ENCODE measurements at regions not wholly inside any gene's neighbourhood (a gene's known extent, or its start where the extent isn't known, plus 50 kb on each side); places are given as distances from the start of the nearest gene placed in this dataset.
"Not testable (repeated sequence)": the region's sequence is repeated elsewhere in the genome, so short reads cannot be mapped to it uniquely, and the experiment has no call there.

GRCh38 chr20:24418731-24419130 is 50.7 kb upstream of the SYNDIG1 start:
- no peak for DNase-seq (ENCODE audit: low spot score)

GRCh38 chr20:24417485-24417884 is 51.9 kb upstream of the SYNDIG1 start:
- no peak for DNase-seq (ENCODE audit: low spot score)

DNA sequence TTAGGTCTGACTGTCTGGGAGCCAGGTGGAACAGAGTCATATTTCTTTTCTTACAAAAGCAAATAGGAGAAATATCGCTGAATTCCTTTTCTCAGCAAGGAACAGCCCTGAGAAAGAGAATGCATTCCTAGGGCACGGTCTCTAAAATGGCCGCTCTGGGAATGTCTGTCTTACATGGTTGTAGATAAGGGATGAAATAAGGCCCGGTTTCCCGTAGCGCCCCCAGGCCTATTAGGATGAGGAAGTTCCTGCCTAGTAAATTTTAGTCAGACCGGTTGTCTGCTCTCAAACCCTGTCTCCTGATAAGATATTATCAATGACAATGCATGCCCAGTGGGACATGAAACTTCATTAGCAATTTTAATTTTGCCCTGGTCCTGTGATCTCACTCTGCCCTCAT is 54.0 kb upstream of the SYNDIG1 start:
- not testable (repeated sequence) for DNase-seq (ENCODE audit: low spot score)

DNA sequence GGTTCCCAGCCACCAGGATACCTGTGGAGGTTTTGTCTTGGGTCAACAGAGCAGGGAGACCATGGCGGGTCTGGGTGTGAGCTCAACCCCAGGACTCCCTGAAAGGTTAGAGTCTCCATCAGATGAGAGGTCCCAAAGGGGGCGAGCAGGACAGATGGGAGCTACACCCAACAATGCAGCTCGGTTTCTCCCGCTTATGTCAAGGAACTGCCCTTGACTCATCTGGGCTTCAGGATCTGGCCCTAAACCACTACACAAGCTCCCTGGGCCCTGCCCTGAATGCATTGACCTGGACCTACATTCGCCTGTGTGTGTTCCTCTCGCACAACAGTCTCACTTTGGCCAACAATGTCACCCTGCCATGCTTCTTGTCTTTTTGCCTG is 57.6 kb upstream of the SYNDIG1 start:
- no peak for DNase-seq (ENCODE audit: low spot score)

DNA sequence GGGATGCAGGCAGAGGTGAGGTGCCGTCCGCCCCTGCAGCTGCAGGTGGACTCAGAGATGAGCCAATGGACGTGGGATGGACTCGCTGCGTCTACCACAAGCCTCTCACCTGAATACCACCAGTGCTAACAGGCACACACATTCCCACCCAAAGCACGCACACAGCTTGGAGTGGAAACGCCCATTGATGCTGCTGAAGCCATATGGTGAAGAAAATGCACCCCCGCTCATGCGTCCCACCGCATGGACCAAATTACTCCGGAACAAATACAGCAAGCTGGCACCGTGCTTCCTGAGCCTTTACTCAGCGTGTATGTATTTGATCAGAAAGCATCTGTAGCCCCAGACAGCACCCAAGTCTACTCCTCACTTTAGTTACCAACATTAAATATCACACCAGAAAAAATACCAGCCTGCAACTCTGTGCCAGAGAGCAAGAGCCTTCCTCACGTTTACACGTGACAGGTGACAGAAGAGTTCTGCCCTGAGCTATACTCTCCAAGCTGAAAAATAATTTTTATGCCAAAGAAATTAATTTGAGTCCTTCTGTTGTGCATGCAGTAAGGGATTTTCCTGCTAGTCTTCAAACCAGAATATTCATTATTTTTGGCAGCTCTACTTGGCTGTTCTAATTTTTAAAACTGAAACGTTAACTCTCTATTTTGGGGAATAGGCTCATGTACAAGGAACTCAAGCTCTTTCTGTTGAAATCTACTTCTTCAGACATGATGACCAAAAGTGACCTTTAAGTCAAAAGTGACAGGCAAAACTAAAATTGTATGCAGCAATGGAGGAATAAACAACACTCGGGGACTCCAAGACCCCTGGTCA is 58.2 kb upstream of the SYNDIG1 start:
- no peak for DNase-seq (ENCODE audit: low spot score)

GRCh38 chr20:24407151-24407550 is 62.3 kb upstream of the SYNDIG1 start:
- no peak for DNase-seq (ENCODE audit: low spot score)

GRCh38 chr20:24406750-24407149 is 62.7 kb upstream of the SYNDIG1 start:
- DNase-seq (ENCODE audit: low spot score), result no peak

DNA sequence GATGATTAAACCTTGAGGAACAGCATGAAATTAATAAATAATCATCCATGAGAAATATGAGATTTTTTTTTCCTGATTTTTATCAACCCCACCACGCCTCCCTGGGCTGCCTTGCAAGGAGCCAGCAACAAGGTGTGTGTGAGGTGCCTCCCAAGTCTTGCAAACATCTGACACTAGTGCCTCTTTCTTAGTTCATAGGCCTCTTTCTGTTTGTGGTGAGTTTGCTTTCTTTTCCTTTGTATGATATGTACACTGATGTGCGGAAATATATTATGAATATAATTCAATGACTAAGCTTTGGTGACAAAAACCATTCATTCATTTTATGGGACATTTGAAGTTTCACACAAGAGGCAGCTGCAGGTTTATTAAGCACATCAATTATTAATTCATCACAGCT is 63.2 kb upstream of the SYNDIG1 start:
- no peak for DNase-seq (ENCODE audit: low spot score)

DNA sequence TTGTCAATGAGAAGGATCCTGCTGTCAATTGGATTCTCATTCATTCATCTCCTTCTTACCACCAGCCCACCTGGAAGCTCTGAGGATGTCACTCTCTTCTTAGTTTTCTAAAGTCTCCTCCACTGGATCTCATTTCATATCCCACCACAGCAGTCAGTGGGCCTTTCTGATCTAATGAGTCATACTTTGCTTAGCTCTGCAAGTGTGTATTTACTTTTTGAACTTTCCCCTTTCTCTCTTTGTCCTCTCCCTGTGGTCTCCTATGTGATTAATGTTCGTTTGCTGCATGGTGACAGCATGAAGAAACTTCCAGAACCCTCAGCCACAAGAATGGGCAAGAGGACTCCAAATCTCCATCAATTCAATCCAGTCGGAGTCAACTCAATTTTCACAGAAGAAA is 63.6 kb upstream of the SYNDIG1 start:
- DNase-seq (ENCODE audit: low spot score), result no peak

- DNase-seq (ENCODE audit: low spot score), result no peak
Observed at GRCh38 chr20:24403406-24403805, 66.0 kb upstream of the SYNDIG1 start.

DNA sequence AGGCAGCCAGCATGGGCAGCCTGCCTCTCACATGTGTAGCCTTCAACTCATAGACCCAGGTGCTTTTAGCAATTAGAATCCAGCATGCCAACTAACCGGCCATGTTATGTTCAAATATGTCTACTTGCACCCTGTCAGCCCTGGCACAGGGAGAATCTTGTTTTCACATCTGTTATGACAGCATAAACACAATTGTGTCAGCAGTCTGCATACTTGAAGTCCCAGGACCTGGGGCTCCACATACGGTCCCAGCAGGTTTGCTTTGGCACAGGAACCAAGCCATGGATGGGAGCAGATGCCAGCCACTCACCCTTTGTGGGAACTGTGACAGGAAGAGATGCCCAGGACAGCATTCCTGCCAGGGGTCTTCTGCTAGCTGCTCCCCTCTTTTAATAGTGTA is 67.2 kb upstream of the SYNDIG1 start:
- peak; percentile 22 for DNase-seq (ENCODE audit: low spot score)

DNA sequence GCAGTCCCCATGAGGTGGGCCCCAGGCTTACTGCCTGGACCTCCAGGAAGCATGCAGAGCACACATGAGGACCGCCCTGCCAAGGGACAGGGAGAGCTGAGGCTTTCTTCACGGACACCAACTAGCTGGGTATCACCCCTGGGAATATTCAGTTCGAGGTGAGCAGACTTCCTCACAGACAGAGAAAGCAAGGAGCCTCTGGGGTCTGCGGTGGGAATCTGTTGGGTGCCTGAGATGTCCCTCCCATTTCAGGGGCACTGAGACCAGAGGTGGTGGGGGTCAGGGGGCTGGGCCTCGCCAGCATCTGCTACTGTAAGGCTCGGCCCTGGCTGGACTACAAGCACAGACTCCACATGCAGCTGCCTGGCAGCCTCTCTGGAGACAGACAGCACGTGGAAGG is 74.3 kb upstream of the SYNDIG1 start:
- DNase-seq (ENCODE audit: low spot score), result no peak

DNA sequence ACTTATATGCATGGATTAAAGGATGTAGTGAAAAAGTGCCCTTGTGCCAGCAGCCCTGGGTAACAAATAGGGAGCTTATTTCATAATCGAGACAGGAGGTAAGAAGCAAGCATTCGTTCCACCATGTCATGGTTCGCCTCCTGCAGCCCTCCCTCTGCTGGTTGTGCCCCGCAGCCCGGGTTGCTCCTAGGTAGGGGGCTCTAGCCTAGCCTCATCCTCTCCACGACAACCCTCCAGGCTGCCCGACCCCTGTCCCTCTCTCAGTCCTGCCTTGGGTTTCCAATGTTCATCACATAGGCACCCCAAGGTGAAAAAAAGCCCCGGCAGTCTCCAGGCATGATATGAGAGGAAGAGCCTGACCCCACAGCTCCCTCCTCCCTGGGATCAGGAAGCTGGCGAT is 75.5 kb upstream of the SYNDIG1 start:
- DNase-seq (ENCODE audit: low spot score), result no peak

DNA sequence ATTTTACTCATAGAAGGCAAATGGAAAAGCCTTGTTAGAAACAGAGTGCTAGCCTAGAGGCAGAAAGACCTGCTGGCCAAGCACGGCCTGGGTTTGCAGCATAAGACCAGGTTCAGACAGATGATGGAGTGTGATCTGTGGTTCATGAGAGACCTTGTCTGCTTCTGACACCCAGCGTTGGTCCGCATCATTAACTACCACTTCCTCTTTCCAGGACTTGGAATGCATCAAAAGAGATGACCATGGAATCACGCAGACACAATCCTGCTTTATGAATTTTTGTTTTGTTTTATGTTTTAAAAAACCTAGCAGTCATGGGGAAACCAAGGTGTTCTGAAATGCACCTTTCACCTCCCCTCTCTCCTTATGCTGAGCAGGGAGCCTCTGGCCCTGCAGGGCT is 76.8 kb upstream of the SYNDIG1 start:
- DNase-seq (ENCODE audit: low spot score), result no peak

DNA sequence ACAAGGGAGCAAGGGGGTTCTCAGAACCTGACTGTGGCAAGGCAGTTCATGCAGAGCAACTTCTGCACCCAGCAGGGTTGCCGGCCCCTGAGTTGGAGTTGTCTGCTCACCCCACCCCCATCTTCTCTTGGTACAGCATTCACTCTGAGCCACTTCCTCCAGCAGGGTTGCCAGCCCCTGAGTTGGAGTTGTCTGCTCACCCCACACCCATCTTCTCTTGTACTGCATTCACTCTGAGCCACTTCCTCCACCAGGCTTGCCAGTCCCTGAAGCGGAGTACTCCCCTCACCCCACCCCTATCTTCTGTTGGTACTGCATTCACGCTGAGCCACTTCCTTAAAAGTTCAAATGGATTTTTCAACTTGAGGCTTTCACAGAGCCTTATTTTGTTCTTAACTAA is 79.7 kb upstream of the SYNDIG1 start:
- DNase-seq (ENCODE audit: low spot score), result no peak

GRCh38 chr20:24388828-24389380 is 80.5 kb upstream of the SYNDIG1 start:
- no peak for DNase-seq (ENCODE audit: low spot score)

DNA sequence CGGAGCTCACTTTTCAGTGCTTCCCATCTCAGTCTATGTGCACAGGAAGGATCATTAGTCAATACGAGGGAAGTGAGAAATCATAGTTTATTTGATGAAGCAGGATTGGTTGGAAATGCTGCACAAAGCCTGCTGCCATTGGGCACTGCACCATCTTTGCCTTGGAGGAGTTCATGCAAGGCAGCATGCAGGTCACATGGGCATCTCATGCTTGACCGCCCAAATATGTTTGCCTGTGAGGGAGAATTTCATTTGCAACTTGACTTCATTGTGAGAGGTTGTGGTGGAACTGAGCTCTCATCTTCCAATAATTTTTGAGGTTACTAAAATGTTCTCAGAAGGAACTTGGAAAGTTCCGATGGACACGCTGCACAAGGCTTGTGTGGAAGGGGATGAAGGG is 83.9 kb upstream of the SYNDIG1 start:
- no peak for DNase-seq (ENCODE audit: low spot score)

GRCh38 chr20:24384865-24385264 is 84.6 kb upstream of the SYNDIG1 start:
- DNase-seq (ENCODE audit: low spot score), result no peak

GRCh38 chr20:24382743-24383142 is 86.7 kb upstream of the SYNDIG1 start:
- peak; percentile 16 for DNase-seq (ENCODE audit: low spot score)

DNA sequence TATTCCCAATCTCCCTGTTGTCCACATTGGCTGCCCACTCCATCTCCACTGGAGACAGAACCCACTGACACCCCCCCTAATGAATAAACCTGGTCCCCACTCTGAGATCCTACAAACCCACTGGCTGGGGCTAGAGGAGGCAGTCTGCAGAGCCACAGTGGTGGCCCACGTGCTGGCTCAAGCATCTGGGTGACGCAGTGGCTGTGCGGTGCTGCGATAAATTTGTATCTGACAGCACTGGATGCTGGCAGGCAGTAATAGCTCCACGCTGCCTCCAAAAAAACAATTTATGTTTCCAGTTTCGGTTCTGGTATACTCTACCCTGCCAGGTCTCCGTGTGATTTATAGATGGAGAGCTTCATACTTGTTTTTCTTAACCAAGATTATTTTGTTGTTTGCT is 87.1 kb upstream of the SYNDIG1 start:
- peak; percentile 29 for DNase-seq (ENCODE audit: low spot score)

- DNase-seq (ENCODE audit: low spot score), result peak; percentile 19
Observed at GRCh38 chr20:24381886-24382285, 87.5 kb upstream of the SYNDIG1 start.

DNA sequence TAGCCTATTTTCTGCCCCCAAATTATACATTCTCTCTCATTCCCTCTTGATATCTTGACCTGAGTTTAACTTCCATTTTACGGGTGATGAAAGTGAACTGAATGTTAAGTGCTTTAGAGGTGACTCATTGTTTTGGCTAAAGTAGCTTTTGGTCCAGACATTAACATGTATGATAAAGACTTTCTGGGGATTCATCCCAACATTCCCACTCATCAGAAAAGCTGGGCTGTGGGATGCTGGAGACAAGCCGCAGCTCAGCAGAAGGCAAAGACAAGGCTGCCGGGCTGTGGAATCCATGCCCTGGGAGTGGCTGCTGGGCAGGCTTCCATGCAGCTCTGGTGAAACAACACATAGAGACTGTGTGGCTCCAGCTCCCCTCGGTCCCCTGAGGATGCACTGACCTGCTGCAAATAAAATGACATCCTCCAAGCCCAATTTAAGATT is 89.9 kb upstream of the SYNDIG1 start:
- DNase-seq (ENCODE audit: low spot score), result peak; percentile 37

- peak; percentile 23 for DNase-seq (ENCODE audit: low spot score)
Observed at GRCh38 chr20:24378661-24379483, 90.6 kb upstream of the SYNDIG1 start.

All from ecto neural progenitor cell (in vitro differentiated cells).